ENCODE measurements at regions not wholly inside any gene's neighbourhood (a gene's known extent, or its start where the extent isn't known, plus 50 kb on each side); places are given as distances from the start of the nearest gene placed in this dataset.

DNA sequence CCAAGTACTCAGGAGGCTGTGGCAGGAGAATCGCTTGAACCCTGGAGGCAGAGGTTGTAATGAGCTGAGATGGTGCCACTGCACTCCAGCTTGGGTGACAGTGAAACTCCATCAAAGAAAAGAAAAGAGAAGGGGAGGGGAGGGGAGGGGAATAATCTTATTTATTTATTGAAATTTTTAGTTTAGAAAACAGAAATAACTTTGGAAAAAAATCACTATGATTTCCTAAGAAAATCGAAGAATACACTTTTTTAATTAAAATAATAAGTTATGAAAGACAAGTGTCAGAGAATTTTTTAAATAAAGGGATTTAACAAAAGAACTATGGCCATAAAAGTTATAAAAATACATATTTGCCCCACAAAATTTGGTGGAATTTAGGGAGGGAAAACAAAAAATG lies 836.9 kb upstream of the HS3ST1 start:
- DNase-seq, result no peak

GRCh38 chr4:12260453-12260852 lies 831.8 kb upstream of the HS3ST1 start:
- DNase-seq, result no peak

DNA sequence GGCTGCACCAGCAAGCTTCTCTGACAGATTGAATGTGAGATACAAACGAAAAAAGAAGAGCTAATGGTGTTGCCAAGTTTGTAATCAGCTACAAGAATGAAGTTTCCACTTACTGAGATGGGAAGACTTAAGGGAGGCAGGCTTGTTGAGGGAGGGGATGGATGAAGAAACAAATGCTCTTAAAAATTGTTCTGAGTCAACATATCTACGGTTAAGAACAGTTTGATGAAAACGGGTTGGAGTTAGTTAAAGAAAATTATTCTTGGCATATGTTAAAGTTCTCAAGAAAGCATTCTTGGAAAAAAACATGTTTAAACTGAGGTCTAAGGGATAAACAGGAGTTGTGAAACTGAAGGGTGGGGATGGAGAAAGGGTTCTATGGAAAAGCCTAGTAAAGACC lies 816.3 kb upstream of the HS3ST1 start:
- DNase-seq, result no peak

DNA sequence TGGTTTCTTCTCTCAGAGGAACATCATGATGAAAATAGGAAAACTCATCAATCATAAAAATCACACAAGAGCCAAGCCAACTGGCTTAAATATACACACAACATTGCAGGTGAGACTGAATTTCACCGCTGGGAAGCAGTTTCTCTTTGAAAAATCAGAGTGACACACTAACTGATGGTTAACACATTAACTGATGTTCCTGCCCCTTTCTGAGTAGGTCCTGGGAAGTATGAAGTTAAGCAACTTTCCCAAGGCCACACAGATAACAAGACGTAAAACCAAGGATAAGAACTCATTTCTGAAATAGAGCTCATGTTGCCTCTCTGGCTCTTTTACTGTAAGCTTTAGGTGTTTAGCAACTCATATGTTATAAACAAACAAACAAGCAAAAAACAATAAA lies 813.7 kb upstream of the HS3ST1 start:
- no peak for DNase-seq

GRCh38 chr4:12239897-12240636 lies 811.4 kb upstream of the HS3ST1 start:
- DNase-seq, result no peak

DNA sequence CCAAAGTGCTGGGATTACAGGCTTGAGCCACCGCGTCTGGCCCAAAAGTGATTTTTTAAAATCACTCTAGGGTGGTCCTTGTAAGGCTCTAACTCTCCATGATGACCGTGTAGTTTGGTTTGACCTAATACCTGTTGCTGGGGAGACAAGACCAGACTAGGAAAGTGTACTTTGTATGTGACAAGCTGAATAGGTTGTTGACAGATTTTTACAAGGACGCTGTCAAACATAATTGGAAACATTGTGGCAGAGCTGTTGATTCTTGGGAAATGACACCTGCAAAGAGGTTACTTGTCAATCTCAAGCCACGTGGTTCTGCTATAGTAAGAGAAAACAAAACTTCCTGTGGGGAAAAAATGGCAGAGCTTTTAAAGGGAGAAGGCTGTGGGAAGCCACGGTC lies 802.4 kb upstream of the HS3ST1 start:
- no peak for DNase-seq

- no peak for DNase-seq
Observed at GRCh38 chr4:12221031-12221430, 792.3 kb upstream of the HS3ST1 start.

DNA sequence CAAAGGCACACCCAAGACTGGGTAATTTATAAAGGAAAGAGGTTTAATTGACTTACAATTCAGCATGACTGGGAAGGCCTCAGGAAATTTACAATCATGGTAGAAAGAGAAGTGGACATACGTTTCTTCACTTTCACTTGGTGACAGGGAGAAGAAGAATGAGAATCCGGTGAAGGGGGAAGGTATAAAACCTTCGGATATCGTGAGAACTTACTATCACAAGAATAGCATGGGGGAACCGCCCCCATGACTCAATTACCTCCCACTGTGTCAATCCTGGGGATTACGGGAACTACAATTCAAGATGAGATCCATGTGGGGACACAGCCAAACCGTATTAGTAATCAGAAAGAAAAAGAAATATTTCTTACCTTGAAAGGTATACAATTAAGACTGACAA lies 782.9 kb upstream of the HS3ST1 start:
- no peak for DNase-seq

- no peak for DNase-seq
Observed at GRCh38 chr4:12207396-12207795, 778.7 kb upstream of the HS3ST1 start.

DNA sequence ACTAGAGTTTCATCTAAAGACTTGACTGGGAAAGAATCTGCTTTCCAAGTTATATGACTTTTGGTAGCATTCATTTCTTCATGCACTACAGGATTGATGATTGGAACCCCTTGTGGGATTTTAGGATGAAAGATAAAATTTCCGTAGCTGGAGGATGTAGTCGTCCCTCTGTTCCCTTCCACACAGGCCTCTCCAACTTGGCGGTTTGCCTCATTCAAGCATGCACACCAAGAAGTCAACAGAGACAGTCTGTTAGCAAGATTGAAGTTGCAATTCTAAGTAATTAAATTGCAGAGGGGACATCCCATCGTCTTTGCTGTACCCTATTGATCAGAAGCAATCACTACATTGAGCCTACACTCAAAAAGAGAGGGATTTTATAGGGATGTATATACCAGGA lies 777.4 kb upstream of the HS3ST1 start:
- no peak for DNase-seq

DNA sequence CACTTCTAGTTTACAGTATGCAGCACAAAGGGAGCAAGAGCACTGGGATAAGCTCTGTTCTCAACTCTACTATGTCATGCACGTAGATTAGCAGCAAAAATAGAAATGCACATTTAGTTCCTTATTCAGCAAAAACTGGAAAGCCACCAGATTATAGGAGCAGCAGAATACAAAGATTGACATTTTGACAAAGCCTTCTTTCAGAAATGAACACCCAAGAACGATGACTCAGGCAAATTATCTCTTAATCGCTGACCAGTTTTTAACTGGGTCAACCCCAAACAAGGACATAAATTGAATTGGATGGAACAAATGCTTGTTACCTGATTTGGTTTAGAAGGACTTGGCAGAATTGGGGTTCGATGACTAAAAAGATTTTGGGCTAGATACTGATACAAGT lies 775.3 kb upstream of the HS3ST1 start:
- no peak for DNase-seq

DNA sequence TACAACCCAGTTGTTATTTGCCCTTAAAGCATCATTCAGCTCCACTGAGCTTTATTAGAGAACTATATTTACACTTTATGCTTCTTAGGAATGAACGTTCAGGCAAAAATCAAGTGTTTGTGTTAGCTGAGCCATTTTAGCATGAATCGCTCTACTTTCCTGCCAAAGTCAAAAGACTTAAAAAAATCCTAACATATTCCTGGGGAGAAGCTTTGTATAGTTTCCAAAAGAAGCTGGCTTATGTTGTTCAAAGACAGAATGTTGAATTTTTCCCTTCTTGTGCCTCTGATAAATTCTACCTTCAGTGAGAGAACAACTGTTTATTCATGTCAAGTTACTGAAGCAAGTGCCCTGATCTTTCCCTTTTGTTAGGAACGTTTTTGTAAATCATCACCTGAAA lies 771.5 kb upstream of the HS3ST1 start:
- DNase-seq, result no peak

DNA sequence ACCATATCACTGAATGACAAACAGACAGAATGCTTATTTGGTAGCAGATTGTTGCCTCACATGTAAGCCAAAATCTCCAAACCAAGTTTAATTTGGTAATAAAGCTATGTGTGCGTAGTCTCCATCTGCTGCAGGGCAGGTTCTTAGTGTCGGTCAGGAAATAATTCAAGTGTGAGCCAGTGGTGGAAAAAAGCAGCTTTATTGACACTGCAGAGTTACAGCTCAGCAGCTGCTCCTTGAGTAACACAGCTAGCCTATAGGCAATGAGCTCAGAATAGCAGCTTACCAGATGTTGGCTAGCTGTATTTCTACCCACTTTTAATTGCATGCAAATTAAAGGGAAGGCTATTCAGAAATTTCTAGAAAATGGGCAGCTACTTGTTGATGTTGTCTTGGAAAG lies 757.8 kb upstream of the HS3ST1 start:
- no peak for DNase-seq

DNA sequence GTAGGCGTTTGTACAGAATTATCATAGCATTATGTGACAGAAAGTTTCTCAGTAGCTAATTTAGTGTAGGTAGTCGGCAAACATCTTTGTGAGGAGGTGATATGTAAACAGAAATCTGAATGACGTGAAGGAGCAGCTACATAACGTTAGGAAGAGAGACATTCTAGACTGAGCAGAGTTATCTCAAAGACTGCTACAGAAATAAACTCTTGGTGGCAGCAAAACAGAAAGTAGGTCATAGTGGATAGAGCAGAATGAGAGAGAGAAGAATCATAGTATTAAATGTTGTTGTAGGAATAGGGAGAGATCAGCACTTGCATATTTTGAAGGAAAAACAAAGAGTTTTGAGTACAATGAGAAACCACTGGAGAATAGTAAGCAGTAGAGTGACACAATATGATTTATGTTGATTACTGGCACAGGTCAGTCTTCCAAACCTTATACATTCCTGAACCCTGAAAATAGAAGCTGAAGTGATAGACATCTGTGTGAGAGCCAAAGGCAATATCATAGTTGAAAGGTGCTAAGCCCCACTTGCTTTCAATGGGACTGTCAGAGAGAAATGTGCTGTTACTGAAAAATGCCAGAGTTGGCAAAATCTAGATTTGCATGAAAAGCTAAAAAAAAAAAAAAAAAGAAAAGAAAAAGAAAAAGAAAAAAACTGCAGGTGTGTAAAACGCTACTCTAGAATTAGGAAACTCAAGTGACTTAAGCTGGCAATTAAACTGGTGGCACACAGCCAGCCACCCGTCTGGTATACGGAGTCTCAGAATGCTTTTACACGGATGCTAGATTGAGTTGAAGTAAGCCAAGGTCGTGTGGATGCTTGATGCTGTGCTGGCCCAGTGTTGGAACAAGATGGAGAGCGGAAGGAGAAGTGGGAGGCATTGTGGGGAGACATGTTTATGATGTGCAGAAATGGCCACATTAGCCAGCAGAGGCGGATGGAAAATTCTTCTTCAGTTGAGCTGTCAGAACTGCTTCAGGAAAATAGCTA lies 750.2 kb upstream of the HS3ST1 start:
- no peak for DNase-seq

DNA sequence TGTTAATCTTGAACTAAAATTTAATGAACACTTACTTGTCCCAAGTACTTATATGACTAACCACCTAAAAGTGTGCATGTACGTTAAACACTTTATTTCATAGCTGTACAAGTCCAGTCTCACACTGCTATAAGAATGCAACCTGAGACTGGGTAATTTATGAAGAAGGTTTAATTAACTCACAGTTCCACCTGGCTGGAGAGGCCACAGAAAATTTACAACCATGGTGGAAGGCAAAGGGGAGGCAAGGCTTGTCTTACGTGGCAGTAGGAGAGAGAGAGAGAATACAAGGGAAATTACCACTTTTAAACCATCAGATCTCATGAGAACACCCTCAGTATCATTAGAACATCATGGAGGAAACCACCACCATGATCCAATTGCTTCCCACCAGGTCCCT lies 748.7 kb upstream of the HS3ST1 start:
- no peak for DNase-seq

- no peak for DNase-seq
Observed at GRCh38 chr4:12173496-12173895, 744.8 kb upstream of the HS3ST1 start.

DNA sequence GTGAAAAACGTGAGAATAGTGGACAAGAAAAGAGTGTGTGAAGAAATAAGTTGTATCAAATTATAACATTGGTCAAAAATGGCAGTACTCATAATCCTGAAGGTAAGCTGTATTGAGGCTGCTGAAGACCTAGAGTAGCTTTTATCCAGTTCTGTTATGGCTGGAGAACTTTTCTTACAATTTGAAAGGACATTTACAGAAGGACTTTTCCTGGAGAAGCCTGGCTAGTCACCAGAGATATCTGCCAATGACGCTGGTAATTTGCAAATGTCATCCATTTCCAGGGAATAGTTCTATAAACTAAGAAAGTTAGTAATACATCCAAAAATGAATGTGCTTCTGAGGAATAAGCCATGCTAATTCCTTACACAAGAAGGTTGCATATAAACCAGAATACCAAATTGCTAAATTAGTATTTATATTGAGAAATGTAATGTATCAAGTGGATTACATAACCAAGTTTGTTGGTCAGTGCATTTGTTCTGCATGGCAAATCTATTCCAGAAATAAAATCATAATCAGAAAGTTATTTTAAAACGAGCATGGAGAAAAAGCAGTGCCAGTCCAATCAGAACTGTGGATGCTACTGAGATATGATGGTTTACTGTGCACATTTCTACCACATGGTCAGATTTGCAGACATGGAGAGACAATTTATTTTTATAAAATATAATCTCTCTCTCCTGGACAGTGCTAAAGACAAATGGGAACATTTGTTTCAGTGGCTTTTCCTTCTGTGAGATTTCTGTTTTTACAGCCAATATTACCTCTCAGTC lies 743.7 kb upstream of the HS3ST1 start:
- no peak for DNase-seq

DNA sequence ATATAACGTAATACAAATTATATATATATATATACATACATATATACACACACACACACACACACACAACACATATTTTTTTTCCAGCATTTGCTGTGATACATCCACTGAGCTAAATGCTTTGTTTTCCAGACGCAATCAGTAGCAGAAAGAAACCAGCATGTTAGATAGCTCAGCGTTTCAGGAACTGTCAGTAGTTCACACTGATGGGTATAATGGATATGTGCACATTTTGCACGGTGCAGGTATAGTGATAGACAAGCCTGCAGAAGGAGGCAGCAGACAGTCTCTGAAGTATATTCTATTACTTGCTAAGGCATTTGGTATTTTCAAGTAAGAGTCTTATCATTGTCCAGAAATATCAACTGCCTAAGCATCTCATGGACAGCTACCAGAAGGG lies 741.6 kb upstream of the HS3ST1 start:
- no peak for DNase-seq

DNA sequence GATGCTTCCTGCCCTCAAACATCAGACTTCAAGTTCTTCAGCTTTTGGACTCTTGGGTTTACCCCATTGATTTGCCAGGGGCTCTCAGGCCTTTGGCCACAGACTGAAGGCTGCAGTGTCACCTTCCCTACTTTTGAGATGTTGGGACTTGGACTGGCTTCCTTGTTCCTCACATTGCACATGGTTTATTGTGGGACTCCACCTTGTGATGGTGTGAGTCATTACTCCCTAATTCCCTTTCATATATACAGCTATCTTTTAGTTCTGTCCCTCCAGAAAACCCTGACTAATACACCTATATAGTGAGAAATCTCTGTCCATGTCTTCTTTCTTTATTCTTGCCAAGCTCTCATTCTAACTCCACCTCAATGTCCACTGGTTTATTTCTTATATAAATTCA lies 736.9 kb upstream of the HS3ST1 start:
- no peak for DNase-seq

DNA sequence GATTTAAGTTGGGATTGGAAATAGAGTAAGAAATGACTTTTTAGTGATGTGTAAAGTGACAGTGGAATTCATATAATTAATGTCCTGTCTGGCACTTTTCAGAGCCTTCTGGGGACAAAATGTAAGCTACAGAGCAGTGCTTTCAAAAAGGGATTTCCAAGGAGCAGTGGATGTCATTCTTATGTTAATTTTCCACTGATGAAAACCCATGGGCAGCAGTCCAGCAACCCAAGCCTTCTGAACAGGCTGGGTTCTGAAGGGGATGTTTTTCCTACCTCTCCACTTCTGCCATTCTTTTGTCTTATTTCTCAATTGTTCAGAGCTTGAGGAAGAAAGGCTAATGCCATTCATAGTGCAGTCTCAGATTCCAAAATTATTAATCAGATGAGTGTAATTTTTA lies 717.6 kb upstream of the HS3ST1 start:
- DNase-seq, result no peak

GRCh38 chr4:12145768-12146167 lies 717.1 kb upstream of the HS3ST1 start:
- DNase-seq, result no peak

GRCh38 chr4:12145106-12145505 lies 716.4 kb upstream of the HS3ST1 start:
- no peak for DNase-seq

- no peak for DNase-seq
Observed at GRCh38 chr4:12144051-12144450, 715.4 kb upstream of the HS3ST1 start.
